Type B pancreatic cell (in vitro differentiated cells): ENCODE measurements at regions not wholly inside any gene's neighbourhood (a gene's known extent, or its start where the extent isn't known, plus 50 kb on each side); places are given as distances from the start of the nearest gene placed in this dataset.

Experiments
- DNase-seq: peaks from one replicate; pipeline ENCODE4 v3.0.0; 2021; ENCODE audit warnings: mixed read lengths; ENCODE audit not compliant: unreplicated experiment; ENCODE audit errors: extremely low spot score
- H3K27ac Mint-ChIP-seq: 2 replicates; pipeline ENCODE4 v1.8.0; 2021; ENCODE audit warnings: mild to moderate bottlenecking, mixed read lengths
- H3K27me3 Mint-ChIP-seq: 2 replicates; pipeline ENCODE4 v1.8.0; 2021; ENCODE audit warnings: mixed read lengths
- H3K36me3 Mint-ChIP-seq: 2 replicates; pipeline ENCODE4 v1.8.0; 2021; ENCODE audit warnings: mixed read lengths
- H3K4me1 Mint-ChIP-seq: one replicate; pipeline ENCODE4 v1.8.0; 2021; ENCODE audit warnings: mixed read lengths; ENCODE audit not compliant: unreplicated experiment
- H3K4me3 Mint-ChIP-seq: 2 replicates; pipeline ENCODE4 v1.8.0; 2021; ENCODE audit warnings: mild to moderate bottlenecking, mixed read lengths
- H3K9me3 Mint-ChIP-seq: 2 replicates; pipeline ENCODE4 v1.8.0; 2021; ENCODE audit warnings: mixed read lengths
- TF ChIP-seq, protein P1 (sequence below): fragments of 200-600 bp; sonication (generic); conservative IDR thresholded peaks from 2 replicates; pipeline ENCODE4 v1.5.0; 2021; ENCODE audit warnings: antibody characterized with exemption, mild to moderate bottlenecking

- no peak for DNase-seq
- H3K9me3 Mint-ChIP-seq, result no peaks in the 10 kb centered on the region
- no peak overlapping the region for H3K27ac Mint-ChIP-seq
- H3K4me1 Mint-ChIP-seq, result peaks cover 21% of the 10 kb centered on the region
- TF ChIP-seq, protein P1, sequence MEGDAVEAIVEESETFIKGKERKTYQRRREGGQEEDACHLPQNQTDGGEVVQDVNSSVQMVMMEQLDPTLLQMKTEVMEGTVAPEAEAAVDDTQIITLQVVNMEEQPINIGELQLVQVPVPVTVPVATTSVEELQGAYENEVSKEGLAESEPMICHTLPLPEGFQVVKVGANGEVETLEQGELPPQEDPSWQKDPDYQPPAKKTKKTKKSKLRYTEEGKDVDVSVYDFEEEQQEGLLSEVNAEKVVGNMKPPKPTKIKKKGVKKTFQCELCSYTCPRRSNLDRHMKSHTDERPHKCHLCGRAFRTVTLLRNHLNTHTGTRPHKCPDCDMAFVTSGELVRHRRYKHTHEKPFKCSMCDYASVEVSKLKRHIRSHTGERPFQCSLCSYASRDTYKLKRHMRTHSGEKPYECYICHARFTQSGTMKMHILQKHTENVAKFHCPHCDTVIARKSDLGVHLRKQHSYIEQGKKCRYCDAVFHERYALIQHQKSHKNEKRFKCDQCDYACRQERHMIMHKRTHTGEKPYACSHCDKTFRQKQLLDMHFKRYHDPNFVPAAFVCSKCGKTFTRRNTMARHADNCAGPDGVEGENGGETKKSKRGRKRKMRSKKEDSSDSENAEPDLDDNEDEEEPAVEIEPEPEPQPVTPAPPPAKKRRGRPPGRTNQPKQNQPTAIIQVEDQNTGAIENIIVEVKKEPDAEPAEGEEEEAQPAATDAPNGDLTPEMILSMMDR, result no peak
- H3K36me3 Mint-ChIP-seq, result no peaks in the 10 kb centered on the region
- peak overlapping the region; percentile 75 for H3K4me3 Mint-ChIP-seq
- H3K27me3 Mint-ChIP-seq, result no peaks in the 10 kb centered on the region
These were observed 255.3 kb upstream of the ZPLD1 start for GRCh38 chr3:102179326-102180177.

- DNase-seq, result no peak
- no peaks in the 10 kb centered on the region for H3K9me3 Mint-ChIP-seq
- TF ChIP-seq, protein P1, result no peak
These were observed 254.4 kb upstream of the ZPLD1 start for GRCh38 chr3:102180280-102180931.

DNA sequence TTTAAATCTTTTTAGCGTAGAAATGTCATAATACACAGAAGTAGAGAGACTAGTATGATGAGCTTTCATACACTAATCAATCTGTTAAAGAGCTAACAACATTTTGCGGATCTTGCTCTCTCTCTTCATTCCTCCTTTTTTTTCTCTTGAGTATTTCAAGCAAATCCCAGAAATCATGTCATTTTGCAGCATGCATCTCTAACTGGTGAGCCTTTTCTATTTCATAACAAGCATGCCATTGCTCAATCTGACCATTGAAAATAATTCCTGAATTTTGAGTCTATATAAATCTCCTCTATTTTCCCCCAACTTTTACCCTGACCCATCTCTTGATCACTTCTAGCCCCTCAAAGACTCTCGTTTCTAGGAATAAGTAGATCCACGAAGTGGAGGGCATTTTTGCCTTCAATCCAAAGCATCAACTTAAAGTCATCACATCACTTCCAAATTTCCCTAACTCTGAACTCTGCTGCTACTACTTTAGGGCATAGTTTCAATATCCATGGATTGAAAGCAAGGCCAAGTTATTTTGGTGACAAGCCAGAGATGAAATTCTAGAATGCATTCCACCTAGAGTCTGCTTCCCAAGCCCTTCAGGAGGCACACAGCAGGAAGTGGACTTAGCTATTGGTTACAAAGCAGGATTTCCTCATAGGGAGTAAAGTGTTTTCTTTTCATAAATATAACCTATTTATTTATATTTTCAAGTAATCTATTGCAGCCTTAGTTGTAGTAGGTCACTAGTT is 253.5 kb upstream of the ZPLD1 start:
- no peak for DNase-seq
- no peak overlapping the region for H3K4me3 Mint-ChIP-seq
- H3K9me3 Mint-ChIP-seq, result no peaks in the 10 kb centered on the region
- no peaks in the 10 kb centered on the region for H3K27me3 Mint-ChIP-seq
- H3K4me1 Mint-ChIP-seq, result peaks cover 21% of the 10 kb centered on the region
- H3K36me3 Mint-ChIP-seq, result no peaks in the 10 kb centered on the region
- TF ChIP-seq, protein P1, result no peak
- H3K27ac Mint-ChIP-seq, result no peak overlapping the region

More at GRCh38 chr3:102180280-102180931, 254.4 kb upstream of the ZPLD1 start:
- Mint-ChIP-seq H3K27me3 (no peaks in the 10 kb centered on the region), H3K36me3 (no peaks in the 10 kb centered on the region), H3K4me1 (peaks cover 21% of the 10 kb centered on the region), H3K4me3 (no peak overlapping the region), H3K27ac (no peak overlapping the region)

DNA sequence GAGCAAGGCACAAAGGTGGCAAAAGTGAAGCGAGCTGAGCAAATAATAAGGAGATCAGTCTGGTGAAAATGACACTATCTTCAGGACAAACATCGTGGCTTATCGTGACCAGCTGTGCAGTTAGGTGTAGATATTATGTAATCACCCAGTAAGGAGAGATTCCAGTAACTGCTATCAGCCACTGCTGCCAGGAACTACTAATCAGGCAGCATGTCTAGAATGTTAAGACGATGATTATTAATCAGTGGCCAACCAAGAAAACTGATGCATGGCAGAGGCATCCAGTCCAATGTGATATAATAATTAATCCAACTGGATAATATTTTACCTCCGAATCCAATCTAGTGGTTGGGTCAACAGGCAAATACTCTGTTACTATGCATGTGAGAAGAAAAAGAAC is 252.7 kb upstream of the ZPLD1 start:
- Mint-ChIP-seq H3K27me3 (no peaks in the 10 kb centered on the region), H3K36me3 (no peaks in the 10 kb centered on the region), H3K4me1 (peaks cover 21% of the 10 kb centered on the region), H3K4me3 (no peak overlapping the region), H3K9me3 (no peaks in the 10 kb centered on the region), H3K27ac (no peak overlapping the region)
- DNase-seq, result no peak
- TF ChIP-seq, protein P1, result no peak

DNA sequence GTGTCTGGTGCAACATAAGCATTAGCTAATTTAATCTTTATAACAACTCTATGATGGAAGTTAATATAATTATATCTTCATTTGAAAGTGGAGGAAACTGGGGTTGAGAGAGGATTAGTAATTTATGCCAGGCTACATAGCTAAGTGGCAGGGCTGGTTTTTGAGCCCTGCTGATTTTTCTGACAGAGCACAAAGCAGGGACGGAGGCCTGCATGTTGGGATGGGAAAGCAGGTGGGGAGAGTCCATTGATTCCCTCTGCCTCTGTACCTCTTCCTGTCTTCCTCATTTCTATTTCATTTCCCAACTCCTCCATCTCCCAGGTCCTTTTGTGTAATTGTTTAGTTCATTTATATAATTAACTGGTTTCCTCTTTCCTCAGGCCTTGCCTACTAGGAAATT is 251.6 kb upstream of the ZPLD1 start:
- Mint-ChIP-seq H3K4me3 (no peak overlapping the region), H3K4me1 (peaks cover 21% of the 10 kb centered on the region), H3K36me3 (no peaks in the 10 kb centered on the region), H3K27me3 (no peaks in the 10 kb centered on the region), H3K27ac (no peak overlapping the region), H3K9me3 (no peaks in the 10 kb centered on the region)
- no peak for DNase-seq
- TF ChIP-seq, protein P1, result no peak
